ENCODE measurements at regions not wholly inside any gene's neighbourhood (a gene's known extent, or its start where the extent isn't known, plus 50 kb on each side); places are given as distances from the start of the nearest gene placed in this dataset.

- ATAC-seq (no peak), DNase-seq (ENCODE audit: low read depth, low spot score) (no peak)
- H3K9me2 ChIP-seq (ENCODE audit: insufficient read depth) = no peaks in the 10 kb centered on the region
- POLR2A ChIA-PET = no interaction called here
- H3K27ac ChIP-seq (ENCODE audit: low read depth, low read length) = no peak overlapping the region
- H3K9ac ChIP-seq (ENCODE audit: low read length) = no peak overlapping the region
- RAD21 ChIA-PET (ENCODE audit: low non-redundant PET in 1 of 2, low total read pairs in 2 of 2, uncharacterized antibody in 2 of 2, unreplicated experiment in 2 of 2) = no interaction called here
- no peaks in the 10 kb centered on the region for H3K4me1 ChIP-seq (ENCODE audit: control insufficient read depth in 1 of 2, insufficient read depth in 2 of 2, low read length in 2 of 2)
- no peaks in the 10 kb centered on the region for H3K9me3 ChIP-seq (ENCODE audit: control insufficient read depth in 1 of 2, insufficient read depth in 1 of 2, low read depth in 1 of 2, low read length in 2 of 2)
- no peaks in the 10 kb centered on the region for H4K20me1 ChIP-seq (ENCODE audit: insufficient read depth)
- no peaks in the 10 kb centered on the region for H3K36me3 ChIP-seq (ENCODE audit: control insufficient read depth in 1 of 2, insufficient read depth in 2 of 2, low read length in 2 of 2)
- no TSS peak for BruUV-seq (replicated peaks)
- no peaks in the 10 kb centered on the region for H3K27me3 ChIP-seq (ENCODE audit: insufficient read depth, low read length)
- no peak overlapping the region for H3K4me3 ChIP-seq (replicated peaks in 1 of 2; ENCODE audit: low read depth in 1 of 2, low read length in 2 of 2)
- H3K4me2 ChIP-seq (ENCODE audit: low read length) = no peak overlapping the region
- CTCF ChIA-PET = no interaction called here
- no peaks in the 10 kb centered on the region for H3K79me2 ChIP-seq (ENCODE audit: insufficient read depth, low read length)
- no peak overlapping the region for H2AFZ ChIP-seq (ENCODE audit: low read depth, low read length, poor library complexity, severe bottlenecking)
- no peak for TF ChIP-seq SRF (IDR thresholded peaks at IDR 0.05; ENCODE audit: low read depth)
- TF ChIP-seq REST (IDR thresholded peaks at IDR 0.05; ENCODE audit: low read depth) = no peak
- TF ChIP-seq ZNF274 (IDR thresholded peaks at IDR 0.05; ENCODE audit: low read depth, low read length) = no peak
- no peak for TF ChIP-seq CBX3 (IDR thresholded peaks at IDR 0.05; ENCODE audit: low read depth)
- TF ChIP-seq FOSL1 (IDR thresholded peaks at IDR 0.05; ENCODE audit: low read depth) = no peak
- TF ChIP-seq POLR2A (IDR thresholded peaks at IDR 0.05; ENCODE audit: borderline replicate concordance, extremely low read depth, insufficient read depth, insufficient read length) = no peak
- TF ChIP-seq CTCF (IDR thresholded peaks at IDR 0.05 in 2 of 3, conservative IDR thresholded peaks at IDR 0.05 in 1 of 3; ENCODE audit: borderline replicate concordance in 1 of 3, insufficient read depth in 1 of 3, low read depth in 2 of 3, low read length in 2 of 3) = no peak
- no peak for TF ChIP-seq JUND (IDR thresholded peaks at IDR 0.05)
- no peak for TF ChIP-seq TCF7L2 (IDR thresholded peaks at IDR 0.05; ENCODE audit: borderline replicate concordance, extremely low read depth, insufficient read depth, insufficient read length)
- no peak for TF ChIP-seq YY1 (IDR thresholded peaks at IDR 0.05; ENCODE audit: extremely low read depth, insufficient replicate concordance, low read depth, low read length)
- intact Hi-C loops (cut with micrococcal nuclease) = no loop called here
These were observed 314.8 kb upstream of the TMTC4 start for GRCh38 chr13:100989392-100989791.

All from HCT116 (cell line).